HG03354 (cell line): ENCODE measurements at regions not wholly inside any gene's neighbourhood (a gene's known extent, or its start where the extent isn't known, plus 50 kb on each side); places are given as distances from the start of the nearest gene placed in this dataset.
"Not testable (repeated sequence)": the region's sequence is repeated elsewhere in the genome, so short reads cannot be mapped to it uniquely, and the experiment has no call there.

Experiments used
- ATAC-seq: cut with Tn5 transposase; IDR thresholded peaks from one replicate; pipeline ENCODE4 v1.9.1; 2021; ENCODE audit warnings: mild to moderate bottlenecking; ENCODE audit not compliant: unreplicated experiment, poor library complexity, severe bottlenecking

DNA sequence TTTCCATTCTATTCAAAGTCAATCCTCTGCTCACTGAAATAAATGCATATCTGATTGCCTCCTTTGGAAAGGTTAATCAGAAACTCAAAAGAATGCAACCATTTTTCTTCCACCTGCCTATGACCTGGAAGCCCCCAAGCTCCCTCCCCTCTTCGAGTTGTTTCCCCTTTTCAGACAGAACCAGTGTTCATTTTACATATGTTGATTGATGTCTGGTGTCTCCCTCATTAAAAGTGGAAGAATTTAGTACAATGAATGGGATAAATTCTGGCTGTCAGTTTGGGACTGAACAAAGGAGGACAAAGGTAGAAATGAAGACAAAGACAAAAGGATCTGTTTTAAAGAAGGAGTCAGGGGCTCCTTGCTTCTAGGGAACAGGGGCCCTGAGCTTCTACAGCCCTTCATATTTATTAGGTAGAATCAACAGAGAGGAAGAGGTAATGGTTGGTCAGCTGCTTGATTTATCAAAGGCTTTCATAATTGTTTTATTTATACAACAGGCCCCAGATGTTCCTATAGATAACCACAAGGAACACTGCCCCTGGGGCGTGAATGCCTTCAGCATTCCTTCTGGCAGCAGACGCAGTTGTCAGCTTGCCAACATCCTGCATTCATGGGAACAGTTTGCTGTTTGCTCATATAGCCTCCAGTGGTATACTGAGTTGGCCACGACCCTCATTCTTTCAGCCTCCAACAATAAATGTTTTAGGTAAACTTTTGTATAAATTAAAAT is 949.8 kb upstream of the LRATD1 start:
- ATAC-seq = no peak

DNA sequence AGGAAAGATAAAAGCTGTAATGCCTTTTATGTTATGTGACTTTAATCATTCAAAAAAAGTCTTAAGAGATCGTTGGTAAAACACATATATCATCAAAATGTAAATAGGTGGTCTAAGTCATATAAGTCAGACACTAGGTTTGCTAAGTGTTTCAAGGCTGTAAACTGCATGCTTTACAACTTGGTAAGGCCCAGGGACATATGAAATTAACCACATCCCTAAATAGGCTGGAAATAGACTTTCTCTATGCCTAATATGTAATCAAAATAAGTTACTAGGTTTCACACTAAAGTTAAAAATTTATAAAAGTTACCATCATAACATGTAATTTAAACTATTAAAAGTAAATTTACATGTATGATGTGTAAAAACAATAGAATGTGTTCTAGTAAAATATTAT is 946.3 kb upstream of the LRATD1 start:
- ATAC-seq = no peak

DNA sequence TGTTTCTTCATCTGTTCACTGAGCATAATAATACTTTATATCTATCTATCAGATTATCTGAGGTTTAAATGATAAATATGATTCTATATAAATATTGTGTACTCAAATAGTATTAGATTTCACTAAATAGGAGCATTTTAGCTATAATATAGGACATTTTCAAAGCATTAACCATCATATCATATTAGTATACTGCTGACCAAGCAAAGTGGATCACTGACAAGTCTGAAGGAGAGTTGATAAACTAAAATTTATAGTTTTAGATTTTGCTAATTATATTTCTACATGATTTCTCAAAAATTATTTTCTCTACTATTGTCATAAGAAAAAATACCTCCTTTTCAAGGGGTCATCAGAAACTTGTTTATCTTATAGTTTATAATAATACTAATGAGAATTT is 937.8 kb upstream of the LRATD1 start:
- ATAC-seq = no peak

DNA sequence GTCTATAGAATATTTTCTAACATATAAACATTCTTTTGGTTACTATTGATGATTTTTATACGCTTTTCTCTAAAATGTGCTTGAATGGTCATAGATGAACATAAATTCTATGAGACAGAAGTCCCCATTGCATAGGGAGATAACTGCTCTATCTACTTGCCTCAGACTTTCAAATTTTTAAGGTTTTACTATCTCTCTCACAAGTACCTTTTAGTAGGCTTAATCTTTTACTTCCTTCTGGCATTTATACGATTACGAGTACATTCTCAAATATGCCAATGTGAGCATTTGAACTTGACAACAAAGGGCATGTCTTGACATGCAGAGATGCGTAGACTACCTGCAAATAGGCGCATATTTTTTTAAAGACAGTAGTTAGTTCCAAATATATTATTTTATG is 935.9 kb upstream of the LRATD1 start:
- no peak for ATAC-seq

DNA sequence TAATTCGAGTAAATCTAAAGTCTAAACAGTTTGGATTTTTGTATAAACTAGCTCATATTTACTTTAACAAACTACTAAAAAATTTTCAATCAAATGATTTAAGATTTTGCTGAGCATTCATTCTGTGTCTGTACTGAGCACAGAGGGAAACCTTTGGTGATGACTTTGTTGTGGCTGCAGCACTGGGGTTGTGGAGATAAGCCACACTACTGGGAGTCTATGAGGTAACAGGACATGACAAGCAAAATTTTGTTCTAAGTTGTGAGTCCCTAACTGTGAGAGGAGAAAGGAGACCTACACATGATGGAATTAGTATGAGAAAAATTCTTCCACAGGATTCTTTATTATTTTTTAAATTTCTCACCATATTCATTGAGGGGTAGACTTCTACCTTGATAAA is 933.7 kb upstream of the LRATD1 start:
- ATAC-seq = no peak

DNA sequence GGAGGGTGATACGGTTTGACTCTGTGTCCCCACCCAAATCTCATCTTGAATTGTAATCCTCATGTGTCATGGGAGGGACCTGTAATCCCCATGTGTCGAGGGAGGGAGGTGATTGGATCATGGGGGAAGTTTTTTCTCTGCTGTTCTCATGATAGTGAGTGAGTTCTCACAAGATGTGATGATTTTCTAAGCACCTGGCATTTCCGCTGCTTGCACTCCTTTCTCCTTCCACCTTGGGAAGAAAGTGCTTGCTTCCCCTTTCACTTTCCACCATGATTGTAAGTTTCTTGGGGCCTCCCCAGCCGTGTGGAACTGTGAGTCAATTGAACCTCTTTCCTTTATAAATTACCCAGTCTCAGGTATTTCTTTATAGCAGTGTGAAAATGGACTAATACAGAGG is 932.6 kb upstream of the LRATD1 start:
- ATAC-seq = not testable (repeated sequence)

DNA sequence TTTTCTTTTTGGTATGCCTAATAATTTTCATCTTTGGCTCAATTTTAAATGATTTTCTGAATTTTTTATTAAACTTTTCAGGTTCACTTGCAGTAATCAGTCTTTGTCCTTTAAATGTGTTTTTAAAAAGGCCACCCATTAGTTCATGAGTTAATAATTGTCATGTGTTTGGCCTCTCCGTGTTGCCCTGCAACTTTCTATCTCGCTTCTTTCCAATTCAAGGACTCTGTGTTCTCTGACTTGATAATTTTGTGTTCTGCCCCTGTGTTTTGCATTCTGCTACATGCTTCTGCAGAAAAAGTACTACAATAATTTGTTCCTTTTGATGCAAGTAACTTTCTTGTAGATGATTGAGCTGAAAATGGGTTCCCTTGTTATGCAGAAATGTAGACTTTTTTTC is 921.4 kb upstream of the LRATD1 start:
- ATAC-seq = no peak

DNA sequence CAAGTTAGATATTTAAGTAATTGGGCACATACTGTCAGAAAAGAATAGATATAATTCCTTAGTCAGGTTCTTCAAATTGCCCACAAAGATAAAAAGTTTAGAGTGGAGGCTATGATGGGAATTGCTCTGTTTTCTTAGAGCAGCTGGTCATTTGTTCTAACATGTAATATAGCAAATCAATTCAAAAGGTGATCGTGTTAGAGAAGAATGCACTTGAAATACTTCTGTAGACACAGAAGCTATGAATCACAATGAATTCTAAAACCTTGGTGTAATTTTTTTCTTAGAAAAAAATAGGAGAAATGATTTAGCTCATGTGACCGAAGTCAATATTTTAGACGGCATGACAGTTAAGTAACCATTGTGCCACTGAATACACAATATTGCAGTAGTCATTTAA is 918.1 kb upstream of the LRATD1 start:
- ATAC-seq = no peak

DNA sequence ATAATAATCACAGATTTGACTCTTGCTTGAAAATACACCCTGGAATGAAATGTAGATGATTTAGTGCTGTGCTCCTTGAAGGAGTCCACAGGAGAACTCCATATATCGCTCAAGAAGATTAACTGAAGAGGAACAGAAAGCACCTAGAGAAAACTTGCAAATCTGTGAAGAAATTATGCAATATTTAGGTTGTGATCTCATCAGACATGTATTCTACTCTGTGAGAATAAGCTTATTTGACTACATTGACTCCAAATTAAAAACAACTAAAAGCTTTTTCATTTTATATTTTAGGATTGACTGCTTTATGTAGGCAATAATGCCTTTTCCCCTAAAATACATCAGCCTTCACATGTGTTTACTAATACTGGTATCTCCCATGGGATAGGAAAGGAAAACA is 906.6 kb upstream of the LRATD1 start:
- no peak for ATAC-seq

DNA sequence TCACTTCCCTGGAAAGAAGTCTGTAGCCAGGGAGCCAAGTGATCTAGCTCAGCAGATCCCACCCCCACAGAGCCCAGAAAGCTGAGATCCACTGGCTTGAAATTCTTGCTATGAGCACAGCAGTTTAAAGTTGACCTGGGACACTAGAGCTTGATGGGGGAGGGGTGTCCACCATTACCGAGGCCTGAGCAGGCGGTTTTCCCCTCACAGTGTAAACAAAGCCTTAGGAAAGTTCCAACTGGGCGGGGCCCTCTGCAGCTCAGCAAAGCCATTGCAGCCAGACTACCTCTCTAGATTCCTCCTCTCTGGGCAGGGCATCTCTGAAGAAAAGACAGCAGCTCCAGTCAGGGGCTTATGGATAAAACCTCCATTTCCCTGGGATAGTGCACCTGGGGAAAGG is 887.2 kb upstream of the LRATD1 start:
- ATAC-seq = no peak

DNA sequence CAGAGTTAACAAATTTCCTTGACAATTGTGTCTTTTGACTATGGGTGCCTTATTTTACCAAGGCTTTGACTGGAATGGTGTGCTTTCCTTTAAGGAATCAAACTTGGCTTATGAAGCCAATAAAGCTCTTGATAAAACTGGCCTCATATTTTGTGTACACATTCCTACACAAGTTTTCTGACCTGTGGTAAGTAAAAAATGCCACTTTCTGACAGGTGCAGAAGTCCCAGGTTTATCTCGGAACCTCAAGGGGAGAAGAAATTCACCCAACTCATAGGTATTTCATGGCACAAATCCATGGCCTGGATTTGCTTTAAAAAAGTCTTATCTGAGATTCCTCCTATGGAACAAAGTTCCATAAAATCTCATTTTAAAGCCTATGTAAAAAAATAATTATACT is 880.6 kb upstream of the LRATD1 start:
- ATAC-seq = no peak

DNA sequence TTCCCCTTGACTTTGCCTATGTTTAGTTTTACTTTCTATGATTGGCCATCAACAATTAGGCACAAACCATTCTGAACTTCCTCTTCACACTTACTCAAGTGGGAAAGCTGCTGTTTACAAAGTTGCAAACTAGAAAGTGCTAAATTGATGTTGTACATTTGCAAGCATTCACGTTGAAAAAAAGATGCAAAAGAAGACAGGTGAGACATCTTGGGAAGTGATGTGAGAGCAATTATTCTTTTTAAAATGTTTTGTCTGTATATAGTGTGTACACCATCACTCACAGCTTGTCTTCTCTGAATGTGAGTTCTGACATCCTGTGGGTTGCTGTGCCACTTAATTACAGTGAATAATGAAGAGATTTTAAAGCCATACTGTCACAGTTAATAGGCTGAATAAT is 874.1 kb upstream of the LRATD1 start:
- ATAC-seq = no peak

DNA sequence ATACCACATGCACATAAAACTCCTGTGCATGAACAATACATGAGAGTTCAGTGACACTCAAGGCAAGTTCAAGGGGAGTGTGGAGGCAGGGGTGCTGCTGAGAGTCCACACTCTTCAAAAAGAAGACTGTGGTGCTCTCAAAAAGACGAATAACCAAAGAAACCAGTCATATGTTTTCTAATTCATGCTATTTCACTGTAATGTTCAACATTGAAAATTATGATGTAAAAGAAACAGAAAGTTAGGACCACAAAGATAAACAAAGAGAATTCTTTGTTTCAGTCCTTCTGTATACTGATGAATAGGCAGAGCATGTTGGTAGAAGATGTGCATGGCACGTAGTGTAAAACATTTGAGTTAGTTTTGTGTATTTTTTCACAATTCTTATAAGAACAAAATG is 864.2 kb upstream of the LRATD1 start:
- ATAC-seq = no peak

DNA sequence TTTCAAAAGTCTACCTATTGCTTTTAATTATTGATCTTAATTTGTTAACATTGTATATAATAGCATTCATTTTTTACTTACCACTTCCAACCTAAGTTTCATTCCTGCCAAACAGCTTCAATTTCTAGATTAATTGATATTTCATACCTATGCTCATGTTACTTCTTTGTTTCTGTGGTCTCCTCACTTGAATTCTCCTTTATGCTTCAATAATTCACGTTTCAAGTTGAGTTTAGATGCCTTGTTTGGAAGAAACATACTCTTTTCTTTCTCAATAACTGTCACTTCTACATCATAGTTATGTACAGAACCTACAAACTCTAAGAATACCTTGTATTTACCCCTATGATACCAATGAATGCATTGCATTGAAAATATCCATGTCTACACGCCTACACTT is 862.2 kb upstream of the LRATD1 start:
- ATAC-seq = no peak

DNA sequence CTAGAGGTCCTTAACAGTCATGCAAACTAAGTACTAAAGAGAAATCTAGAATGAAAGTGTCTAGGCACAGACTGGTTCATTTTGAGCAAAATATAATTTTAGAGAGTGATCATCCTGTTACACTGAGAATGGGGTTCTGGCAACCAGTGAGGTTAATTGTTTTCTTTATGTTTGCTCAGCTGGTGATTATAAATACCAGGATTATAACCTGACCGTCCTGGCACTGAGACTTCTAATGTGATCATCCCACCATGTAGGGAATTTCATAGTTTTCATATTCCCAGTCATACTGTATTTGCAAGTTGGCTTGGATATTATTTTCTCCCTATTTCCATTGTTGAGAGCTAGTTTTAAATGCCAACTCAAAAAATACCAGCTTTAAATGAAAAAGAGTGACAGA is 852.5 kb upstream of the LRATD1 start:
- no peak for ATAC-seq

DNA sequence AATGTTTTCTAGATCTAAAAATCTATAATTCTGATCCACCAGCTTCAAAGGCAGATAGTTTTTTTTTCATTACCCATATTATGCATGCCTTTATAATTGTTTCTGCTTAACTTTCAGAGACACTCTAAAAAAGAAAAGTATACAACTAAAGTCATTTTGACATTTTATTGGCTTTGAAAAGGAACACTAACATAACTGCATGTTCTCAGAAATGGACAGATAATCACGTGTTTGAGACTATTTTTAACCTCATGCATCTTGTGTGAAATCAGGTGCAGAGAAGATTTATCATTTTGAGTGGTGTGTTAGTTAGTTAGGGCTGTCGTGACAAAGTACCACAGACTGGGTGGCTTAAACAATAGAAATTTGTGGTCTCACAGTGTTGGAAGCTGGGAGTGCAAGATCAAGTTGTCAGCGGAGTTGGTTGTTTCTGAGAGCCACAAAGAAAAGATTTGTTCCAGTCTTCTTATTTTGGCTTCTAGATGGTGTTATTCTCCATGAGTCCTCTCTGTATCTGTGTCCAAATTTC is 841.4 kb upstream of the LRATD1 start:
- no peak for ATAC-seq

DNA sequence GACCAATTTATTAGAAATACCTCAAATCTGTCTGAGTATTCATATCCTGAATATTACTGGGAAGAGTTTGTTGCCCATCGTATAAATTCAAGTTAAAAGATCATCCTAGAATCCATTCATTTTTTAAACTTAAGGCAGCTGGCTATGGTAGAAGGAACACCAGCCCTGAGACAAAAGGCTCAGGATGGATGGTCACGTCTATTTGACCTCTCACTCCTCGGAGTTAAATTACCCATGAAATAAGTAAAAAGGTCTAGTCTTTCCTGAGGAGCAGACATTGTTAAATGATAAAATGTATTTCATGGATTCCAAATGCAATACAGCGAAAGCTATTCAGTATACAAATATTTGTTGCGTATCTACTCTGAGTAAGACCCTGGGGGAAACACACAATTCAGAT is 826.0 kb upstream of the LRATD1 start:
- ATAC-seq = no peak

DNA sequence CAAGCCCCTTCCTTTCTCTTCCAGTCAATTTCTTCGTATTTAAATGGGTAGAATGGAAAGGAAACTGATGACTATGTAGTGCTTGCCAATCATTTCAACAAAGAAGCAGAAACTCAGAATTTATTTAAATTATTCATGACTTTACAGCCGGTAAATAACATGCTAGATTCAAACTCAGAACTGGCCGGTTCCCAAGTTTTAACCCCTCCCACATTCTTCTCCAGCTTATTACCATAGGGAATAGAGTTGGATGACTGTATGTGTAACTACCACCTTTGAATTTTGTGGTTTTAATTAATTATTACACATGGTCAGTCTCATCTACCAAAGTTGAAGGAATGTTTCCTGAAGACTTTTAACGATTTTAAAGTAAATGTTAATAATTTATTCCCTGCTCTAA is 819.3 kb upstream of the LRATD1 start:
- ATAC-seq = no peak

DNA sequence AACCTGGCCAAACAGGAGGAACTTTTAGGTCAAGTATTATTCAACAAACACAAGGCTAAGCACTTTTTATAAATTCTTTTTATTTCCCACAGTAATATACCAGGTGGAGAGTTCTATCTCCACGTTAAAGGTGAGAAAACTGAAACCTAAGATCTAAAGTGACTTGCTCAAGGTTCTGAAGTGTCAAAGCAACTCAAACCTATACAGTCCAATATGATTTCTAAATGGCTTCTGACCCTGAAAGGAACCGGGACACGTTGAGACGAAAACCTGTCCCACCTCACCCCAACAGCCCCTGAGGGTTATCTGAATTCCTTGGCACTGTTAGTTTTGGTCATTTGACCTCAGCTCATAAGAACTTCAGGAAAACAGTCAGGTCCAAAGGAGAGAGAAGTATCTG is 814.5 kb upstream of the LRATD1 start:
- ATAC-seq = no peak

DNA sequence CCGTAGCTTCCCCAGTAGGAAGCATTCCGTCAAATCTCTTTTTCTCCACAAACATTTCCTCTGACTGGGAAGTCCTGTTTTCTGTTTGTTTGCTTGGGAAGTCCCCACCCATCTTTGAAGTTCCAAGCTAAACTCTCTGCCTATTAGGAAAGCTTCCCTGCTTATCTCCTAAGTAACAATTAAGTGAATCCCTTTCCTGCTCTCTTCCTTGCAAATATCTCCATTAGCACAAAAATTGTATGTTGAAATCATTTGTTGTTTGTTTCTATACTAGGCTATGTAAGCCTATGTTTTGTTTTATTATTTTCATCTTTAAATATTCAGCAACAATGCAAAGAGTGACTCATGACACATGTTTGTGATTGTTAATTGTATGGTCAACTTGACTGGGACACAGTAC is 812.6 kb upstream of the LRATD1 start:
- ATAC-seq = no peak

DNA sequence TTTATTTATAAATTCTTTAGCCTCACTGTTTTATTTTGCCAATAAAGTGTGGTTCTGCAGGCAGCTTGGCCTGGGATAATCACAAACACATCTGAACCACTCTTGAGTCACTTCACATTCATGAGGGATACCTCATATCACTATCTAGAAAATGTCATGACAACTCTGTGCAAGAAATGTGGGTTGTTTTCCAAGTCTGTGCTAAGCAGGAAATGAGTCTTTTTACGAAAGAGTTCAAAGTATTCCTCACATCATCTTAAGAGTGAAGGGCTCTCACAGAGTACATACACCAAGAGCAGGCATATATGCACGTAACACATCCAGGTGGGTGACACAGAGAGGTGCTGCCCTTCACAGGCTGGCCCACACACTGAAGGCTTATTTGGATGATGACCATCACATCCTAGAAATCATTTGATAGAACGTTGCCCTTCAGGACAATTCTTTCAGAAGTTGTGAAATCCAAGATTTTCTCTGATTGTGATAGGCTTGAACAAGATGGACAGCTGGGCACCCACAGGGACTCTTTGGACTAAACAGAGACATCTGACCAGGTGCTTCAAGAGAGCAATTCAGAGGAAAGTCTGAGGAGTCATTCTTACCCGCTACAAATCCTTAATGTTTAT is 811.1 kb upstream of the LRATD1 start:
- ATAC-seq = no peak

DNA sequence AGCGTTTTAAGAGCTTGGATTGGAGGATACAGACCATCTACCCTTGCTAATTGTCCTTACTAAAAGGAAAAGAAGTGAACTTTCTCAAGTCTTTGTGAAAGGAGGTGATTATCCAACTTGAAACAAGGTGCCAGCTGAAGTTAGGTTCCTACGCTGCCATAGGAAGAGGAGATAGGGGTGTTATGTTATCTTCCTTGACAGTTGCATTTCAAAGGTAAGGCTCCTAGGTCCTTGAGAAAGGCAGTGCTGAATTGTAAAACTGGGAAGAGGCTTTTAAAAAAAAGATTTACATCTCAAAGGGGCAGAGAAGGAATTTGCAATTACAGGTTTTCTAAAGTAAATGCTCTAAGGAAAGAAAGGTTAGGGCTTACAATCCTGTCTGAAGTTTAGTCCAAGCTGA is 810.2 kb upstream of the LRATD1 start:
- no peak for ATAC-seq
